Thyroid gland (tissue), 4 donors: ENCODE measurements at regions not wholly inside any gene's neighbourhood (a gene's known extent, or its start where the extent isn't known, plus 50 kb on each side); places are given as distances from the start of the nearest gene placed in this dataset.

Experiments used
- POLR2A ChIP-seq, 2 donors: fragments of 450-650 bp; IDR thresholded peaks; one replicate each; pipeline ENCODE4 v1.6.1; 2017; ENCODE audit warnings: antibody characterized with exemption in 2 of 2, mild to moderate bottlenecking in 2 of 2, moderate library complexity in 1 of 2
- TF ChIP-seq, protein P1 (sequence below), 6 experiments: fragments of 200-600 bp in 3 of 6; fragments of 450-650 bp in 3 of 6; sonication (generic) in 3 of 6; IDR thresholded peaks; one replicate each; pipeline ENCODE4 v1.5.1; 2016 to 2019; ENCODE audit warnings: antibody characterized with exemption in 6 of 6, mild to moderate bottlenecking in 2 of 6, inconsistent platforms in 1 of 6, moderate library complexity in 1 of 6

DNA sequence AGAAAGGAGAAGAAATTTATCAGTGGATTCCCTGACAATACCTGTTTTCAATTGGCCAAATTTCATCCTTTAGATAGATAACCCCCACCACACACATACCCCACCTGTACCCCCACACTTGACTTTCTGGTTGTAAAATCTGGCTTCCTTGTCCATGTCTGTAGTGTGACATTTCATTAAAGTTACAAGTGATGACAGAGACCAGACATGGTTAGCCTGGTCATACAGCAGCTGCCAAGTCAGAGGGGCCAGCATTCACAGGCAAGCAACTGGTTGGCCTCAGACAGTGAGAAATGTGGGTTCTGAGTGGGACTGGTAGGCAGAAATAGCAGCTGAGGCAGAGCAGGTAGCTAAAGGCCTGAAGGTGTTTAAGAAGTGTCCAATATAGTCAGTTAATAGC is 238.6 kb upstream of the SOX14 start:
- TF ChIP-seq, protein P1, sequence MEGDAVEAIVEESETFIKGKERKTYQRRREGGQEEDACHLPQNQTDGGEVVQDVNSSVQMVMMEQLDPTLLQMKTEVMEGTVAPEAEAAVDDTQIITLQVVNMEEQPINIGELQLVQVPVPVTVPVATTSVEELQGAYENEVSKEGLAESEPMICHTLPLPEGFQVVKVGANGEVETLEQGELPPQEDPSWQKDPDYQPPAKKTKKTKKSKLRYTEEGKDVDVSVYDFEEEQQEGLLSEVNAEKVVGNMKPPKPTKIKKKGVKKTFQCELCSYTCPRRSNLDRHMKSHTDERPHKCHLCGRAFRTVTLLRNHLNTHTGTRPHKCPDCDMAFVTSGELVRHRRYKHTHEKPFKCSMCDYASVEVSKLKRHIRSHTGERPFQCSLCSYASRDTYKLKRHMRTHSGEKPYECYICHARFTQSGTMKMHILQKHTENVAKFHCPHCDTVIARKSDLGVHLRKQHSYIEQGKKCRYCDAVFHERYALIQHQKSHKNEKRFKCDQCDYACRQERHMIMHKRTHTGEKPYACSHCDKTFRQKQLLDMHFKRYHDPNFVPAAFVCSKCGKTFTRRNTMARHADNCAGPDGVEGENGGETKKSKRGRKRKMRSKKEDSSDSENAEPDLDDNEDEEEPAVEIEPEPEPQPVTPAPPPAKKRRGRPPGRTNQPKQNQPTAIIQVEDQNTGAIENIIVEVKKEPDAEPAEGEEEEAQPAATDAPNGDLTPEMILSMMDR (IDR thresholded peaks at IDR 0.05): no peak
- TF ChIP-seq POLR2A (IDR thresholded peaks at IDR 0.05): no peak
